Fibroblast of skin of scalp (primary cell): ENCODE measurements at regions not wholly inside any gene's neighbourhood (a gene's known extent, or its start where the extent isn't known, plus 50 kb on each side); places are given as distances from the start of the nearest gene placed in this dataset.
"Not testable (repeated sequence)": the region's sequence is repeated elsewhere in the genome, so short reads cannot be mapped to it uniquely, and the experiment has no call there.

Experiments used
- DNase-seq: peaks from one replicate; pipeline ENCODE4 v3.0.0-alpha.2; 2013

DNA sequence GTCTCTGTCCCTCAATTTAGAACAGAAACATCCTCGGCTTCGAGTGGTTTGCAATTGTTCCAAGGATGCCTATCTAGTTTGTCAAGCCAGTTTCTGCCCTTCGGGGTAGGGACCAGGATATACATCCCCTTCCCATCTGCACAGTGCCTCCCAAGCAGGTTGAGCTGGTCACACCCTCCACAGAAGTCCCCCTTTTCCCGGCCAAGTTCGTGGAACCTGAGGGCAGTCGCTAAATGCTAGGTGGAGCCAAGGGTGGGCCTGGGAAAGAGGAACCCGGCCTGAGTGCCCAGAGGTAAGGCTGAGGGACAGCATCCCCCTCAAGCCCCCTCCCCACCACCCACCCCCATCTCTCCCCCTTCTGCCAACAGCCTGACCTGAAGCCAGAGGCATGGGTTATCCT, 62.4 kb upstream of the NANOS1 start:
- no peak for DNase-seq

DNA sequence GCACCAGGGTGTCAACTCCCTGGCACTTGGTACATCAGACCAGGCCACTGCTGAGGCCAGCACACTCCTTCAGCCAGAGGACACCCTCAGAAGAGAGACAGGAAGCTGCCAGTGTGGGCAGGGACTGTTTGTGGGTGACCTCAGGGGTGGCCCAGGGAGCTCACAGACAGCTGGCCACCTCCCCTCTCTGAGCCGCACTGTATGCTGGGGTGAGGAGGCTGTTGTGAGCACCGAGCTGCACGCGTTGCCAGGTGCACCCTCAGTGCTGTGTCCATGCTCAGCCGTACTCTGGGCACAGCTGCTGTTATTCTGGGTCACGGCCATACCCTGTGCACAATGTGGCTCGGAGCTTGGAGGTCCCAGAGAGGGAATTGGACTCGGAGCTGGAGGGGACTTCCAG, 61.5 kb upstream of the NANOS1 start:
- DNase-seq = no peak

DNA sequence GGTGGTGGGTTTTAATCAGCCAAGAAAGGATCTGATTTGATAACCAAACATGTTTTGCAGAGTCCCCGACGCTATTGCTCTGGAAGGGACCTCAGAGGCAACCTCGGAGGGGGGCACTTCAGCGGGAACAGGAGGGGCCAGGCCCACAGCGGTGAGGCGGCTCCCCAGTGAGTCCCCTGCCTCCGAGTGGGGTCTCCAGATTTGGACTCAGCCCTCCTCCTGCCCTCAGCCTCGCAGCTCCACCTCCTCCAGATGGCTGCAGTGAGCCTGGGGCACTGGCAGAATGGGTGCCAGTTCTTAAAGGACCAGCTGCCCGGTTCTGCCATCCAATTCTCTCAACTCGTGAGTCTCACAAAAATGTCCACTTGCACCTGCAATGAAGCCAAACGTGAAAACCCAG, 61.0 kb upstream of the NANOS1 start:
- no peak for DNase-seq

DNA sequence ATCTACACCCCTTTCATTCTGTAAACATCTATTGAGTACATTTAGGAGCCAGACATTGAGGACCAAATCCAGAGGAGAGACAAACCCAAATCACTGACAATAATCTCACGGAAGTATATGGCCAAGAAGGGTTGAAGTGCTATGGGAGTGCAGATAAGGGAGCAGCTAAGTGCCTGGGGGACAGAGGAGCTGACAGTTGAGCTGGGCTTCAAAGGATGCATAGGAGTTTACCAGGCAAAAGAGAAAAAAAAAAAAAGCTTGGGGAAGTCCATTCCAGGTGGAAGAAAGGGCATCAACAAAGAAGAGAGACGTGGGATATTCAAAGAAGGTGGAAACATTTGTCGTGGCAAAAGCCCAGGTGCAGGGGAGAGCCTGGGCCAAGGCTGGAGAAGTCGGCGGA, 60.5 kb upstream of the NANOS1 start:
- no peak for DNase-seq

DNA sequence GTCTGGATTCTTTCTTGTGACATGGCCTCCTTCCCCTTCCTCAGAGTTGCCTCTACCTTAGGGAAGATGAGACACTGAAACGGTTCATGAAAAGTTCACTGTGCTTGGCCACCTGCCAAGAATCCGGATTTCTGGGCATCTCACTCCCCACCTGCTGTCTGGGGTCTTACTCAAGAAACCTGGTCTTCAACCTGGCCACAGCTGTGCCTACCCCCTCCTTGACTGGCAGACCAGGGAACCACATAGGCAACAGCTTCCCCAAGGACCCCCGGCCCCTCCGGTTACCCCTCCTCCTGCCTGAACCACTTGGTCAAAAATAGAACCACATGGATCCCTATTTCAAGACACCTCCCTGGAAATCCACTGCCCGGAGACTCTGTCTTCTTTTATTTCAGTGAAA, 58.7 kb upstream of the NANOS1 start:
- no peak for DNase-seq

DNA sequence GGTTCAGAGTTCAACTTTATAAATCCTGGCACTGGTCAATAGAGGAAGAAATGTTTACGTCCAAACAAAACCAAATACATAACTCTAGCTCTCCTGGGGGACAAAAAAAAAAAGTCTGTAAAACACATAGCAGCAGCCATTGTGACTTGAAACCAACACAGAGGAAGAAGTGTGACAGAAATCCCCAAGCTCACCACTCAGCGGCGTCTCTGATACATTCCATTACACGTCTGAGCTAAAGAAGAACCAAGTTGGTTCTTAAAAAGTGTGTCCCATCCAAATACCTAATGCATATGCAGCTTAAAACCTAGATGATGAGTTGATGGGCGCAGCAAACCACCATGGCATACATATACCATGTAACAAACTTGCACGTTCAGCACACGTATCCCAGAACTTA, 58.3 kb upstream of the NANOS1 start:
- no peak for DNase-seq

DNA sequence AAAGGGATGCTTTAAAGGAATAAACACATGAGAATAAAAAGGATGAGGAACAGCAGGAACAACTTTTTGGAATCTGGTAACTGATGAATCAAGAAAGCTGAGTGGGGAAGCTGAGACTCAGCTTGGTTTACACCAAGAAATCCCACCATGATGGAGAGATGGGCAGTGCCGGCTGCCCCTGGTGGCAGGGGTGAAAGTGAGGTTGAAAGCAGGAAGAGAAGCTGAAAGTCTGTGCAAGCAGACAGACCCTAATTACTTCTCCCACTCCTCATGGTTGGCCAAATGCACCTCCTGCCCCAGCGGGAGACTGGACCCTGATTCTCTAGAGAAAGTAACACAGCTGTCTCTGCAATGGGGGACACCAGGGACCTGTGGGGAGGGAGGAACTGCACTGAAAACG, 57.6 kb upstream of the NANOS1 start:
- DNase-seq = no peak

DNA sequence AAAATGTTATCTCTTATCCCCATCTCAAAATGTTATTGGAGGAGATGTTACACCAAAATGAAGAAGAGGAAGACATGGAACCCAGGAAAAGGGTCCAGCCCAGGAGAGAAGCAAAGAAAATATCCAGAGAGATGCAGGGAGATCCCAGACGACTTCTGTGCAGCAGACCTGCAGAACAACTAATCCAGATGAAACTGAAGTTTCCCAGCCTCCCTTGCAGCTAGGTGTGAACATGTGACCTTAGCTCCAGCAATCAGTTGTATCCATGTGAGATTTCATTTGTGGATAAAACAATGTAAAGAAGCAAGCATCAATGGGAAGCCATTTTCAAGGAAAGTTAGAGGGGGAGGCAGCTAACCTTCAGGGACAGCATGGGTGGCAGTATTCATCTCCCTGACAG, 55.8 kb upstream of the NANOS1 start:
- DNase-seq = no peak

DNA sequence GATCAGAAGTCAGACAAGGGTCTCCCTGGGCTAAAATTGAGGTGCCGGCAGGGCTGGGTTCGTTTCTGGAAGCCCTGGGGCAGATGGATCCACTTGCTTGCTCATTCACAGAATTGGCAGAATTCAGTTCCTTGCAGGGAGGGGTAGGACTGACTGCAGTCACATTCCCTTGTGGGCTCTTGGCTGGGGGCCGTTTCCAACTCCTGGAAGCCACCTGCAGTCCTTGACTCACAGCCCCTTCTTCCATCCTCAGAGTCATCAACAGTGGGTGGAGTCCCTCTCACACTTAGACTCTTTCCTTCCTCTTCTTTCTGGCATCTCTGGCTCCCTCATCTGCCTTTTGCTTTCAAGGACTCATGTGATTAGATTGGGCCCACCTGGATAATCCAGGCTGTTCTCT, 54.6 kb upstream of the NANOS1 start:
- no peak for DNase-seq

DNA sequence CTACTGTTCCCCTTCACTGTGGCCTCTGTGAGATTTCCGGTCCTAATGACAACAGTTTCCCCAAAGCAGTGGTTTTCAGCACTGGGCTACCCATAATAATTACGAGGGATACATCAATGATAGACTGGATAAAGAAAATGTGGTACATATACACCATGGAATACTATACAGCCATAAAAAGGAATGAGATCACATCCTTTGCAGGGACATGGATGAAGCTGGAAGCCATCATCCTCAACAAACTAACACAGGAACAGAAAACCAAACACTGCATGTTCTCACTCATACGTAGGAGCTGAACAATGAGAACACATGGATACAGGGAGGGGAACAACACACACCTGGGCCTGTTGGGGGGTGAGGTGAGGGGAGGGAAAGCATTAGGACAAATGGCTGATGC, 53.3 kb upstream of the NANOS1 start:
- DNase-seq = not testable (repeated sequence)

DNA sequence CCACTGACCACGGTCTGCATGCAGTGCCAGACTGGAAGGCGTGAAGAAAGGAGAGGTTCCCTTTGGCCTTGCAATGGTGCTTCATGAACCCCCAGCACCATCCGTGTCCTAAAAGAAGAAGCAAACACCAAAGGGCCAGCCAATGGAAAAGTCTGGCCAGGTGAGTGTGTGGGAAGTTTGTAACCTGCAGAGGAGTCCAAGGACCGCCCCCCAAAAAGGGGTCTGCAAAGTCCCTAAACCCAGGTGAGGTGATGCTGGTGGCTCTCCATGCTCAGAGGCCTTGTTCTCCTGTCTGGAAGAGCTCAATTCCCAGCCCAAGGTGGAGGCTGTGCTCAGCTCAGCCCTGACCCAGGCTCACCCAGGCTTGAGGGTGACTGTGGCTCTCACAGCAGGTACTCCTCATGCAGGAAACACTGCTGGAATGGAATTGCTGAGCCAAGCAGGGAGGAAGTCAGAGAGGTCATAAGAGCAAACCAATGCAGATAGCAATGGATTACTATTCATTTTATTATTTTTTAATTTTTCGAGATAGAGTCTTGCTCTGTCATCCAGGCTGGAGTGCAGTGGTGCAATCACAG, 52.4 kb upstream of the NANOS1 start:
- no peak for DNase-seq

DNA sequence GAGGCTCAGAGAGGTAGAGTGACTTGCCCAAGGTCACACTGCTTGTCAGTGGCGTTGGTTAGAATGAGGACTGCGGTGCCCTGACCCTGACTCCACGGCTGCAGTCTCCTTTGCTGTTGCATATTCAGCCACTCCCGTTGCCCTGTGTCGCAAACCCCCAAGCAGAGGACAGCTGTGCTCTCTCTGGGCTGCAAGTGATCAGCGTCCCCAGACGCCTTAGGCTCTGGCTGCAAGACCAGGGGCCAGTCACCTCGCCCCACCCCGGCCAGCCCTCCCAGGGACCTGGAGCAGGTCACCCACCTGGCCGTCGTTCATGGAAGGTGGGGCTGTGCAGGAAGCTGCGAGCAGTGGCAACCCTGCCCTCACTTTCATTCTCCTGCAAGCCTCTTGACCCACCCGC, 51.7 kb upstream of the NANOS1 start:
- DNase-seq = no peak

DNA sequence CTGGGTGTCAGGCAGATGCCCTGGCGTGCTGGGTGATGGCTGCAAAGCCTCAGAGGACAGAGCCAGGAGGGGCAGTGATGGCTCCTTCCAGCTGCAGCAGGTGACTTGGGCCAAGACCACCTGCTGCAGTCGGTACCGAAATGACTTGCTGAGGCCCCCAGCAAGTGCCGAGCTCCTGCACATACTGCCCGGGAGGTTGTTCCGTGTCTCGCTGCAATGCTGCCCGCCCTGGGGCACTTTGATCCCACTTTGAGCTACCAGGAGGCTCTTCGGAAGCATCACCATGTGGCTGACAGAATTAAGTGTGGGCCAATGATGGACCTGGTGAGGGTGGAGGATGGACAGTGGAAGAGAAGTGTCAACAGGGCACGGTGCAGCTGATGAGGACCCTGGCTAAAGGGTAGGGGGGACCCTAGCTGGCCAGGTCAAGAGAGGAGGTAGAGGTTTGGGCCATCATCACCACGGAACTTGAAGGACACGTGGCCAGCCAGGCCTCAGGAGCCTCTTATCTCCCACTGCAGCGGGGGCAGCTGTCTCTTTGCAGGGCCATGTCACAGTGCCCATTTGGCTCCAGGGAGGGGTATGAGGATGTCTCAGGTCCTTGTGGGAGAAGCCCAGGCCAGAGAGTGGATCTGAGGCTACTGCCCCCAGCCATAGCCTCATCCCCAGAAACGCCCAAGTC, 51.1 kb upstream of the NANOS1 start:
- DNase-seq = no peak

DNA sequence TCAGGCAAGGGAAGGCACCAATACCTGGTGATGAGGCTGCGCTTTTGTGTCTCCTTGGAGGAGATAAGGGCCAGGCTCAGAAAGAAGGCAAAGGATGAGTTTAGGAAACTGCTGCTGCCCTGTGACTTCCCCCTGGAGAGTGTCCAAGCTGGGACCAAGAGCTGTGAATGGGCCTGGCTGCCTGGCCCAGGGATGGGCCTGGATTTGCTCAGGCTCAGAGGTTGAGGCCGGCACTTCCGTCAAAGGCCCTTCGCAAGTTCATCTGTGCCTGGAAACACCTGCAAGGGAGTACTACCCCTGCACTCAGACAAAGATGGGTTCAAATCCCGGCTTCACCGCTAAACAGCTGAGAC, 50.5 kb upstream of the NANOS1 start:
- DNase-seq = no peak

DNA sequence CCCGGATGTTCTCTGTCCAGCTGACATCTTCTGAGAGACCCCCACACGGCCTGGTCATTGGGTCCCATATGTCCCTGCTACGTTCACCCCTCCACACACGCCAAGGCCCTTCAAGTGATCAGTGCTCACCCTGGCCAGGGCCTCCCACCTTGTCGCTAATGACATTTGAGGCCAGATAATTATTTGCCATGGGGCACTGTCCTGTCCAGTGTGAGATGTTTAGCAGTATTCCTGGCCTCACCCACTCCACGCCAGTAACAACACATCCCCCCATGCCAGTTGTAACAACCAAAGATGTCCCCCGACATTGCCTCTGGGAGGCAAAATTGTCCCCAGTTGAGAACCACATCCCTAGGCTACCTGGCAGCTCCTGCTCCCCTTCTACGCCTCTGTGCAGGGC, 49.9 kb upstream of the NANOS1 start:
- DNase-seq = no peak
